ENCODE measurements at regions not wholly inside any gene's neighbourhood (a gene's known extent, or its start where the extent isn't known, plus 50 kb on each side); places are given as distances from the start of the nearest gene placed in this dataset.

DNA sequence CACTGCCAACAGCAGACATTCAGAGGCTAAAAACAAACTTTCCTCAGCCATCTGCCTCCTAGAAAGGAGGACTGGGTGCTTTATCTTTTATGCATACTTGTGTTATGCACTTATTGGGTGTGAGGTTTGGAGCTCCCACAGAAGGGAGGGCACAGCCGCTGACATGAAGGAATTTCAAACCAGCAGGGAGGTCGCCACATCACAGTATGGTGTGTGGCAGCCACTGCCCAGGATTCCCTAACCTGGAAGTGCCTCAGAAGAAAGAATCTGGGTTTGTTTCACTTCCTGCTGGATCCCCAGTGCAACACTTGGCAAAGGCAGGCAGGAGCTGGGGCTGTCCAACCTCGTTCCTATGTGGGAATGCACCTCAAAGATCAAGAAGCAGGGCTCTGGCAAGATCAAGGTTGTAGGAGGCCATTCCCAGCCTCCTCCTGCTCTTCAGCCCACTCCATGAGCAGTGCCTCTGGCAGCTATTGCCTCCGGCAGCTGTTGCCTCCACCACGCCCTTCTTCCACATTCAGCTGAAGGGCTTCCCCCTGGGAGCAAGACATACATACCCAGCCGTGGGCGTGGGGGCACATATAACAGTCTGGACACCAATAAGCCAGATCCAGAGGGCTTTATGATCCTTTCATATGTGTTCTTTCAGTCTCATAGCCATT is 109.0 kb upstream of the MAMLD1 start:
- TF ChIP-seq, protein P1, sequence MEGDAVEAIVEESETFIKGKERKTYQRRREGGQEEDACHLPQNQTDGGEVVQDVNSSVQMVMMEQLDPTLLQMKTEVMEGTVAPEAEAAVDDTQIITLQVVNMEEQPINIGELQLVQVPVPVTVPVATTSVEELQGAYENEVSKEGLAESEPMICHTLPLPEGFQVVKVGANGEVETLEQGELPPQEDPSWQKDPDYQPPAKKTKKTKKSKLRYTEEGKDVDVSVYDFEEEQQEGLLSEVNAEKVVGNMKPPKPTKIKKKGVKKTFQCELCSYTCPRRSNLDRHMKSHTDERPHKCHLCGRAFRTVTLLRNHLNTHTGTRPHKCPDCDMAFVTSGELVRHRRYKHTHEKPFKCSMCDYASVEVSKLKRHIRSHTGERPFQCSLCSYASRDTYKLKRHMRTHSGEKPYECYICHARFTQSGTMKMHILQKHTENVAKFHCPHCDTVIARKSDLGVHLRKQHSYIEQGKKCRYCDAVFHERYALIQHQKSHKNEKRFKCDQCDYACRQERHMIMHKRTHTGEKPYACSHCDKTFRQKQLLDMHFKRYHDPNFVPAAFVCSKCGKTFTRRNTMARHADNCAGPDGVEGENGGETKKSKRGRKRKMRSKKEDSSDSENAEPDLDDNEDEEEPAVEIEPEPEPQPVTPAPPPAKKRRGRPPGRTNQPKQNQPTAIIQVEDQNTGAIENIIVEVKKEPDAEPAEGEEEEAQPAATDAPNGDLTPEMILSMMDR (IDR thresholded peaks at IDR 0.05), result no peak
- no peak for TF ChIP-seq POLR2A (IDR thresholded peaks at IDR 0.05)

Measured in adrenal gland (tissue), 5 donors.